ENCODE measurements at regions not wholly inside any gene's neighbourhood (a gene's known extent, or its start where the extent isn't known, plus 50 kb on each side); places are given as distances from the start of the nearest gene placed in this dataset.

GRCh38 chr3:30349507-30349906 lies 256.9 kb upstream of the TGFBR2 start:
- no peak overlapping the region for H3K4me3 ChIP-seq (ENCODE audit: low read depth, poor library complexity, severe bottlenecking)
- intact Hi-C loops (cut with DNase I; ENCODE audit: low total_unique reads) = no loop called here
- no peak for TF ChIP-seq POLR2A (IDR thresholded peaks at IDR 0.05)
- no peak for TF ChIP-seq CTCF (IDR thresholded peaks at IDR 0.05)
- no peak for DNase-seq (ENCODE audit: low spot score in 2 of 2)
- 69 to 77% methylated on average over 3 of the region's 3 CpGs for WGBS, 2 donors

- H3K4me3 ChIP-seq (ENCODE audit: low read depth, poor library complexity, severe bottlenecking) = no peak overlapping the region
- intact Hi-C loops (cut with DNase I; ENCODE audit: low total_unique reads) = no loop called here
- DNase-seq (ENCODE audit: low spot score in 2 of 2) = no peak
- 78% methylated on average over 4 of the region's 4 CpGs for WGBS, 2 donors
- no peak for TF ChIP-seq POLR2A (IDR thresholded peaks at IDR 0.05)
- no peak for TF ChIP-seq CTCF (IDR thresholded peaks at IDR 0.05)
Observed at GRCh38 chr3:30350011-30350410, 256.4 kb upstream of the TGFBR2 start.

GRCh38 chr3:30350901-30351300 lies 255.5 kb upstream of the TGFBR2 start:
- no peak for DNase-seq (ENCODE audit: low spot score in 2 of 2)
- WGBS, 2 donors = 91 to 94% methylated on average over 2 of the region's 2 CpGs
- no peak for TF ChIP-seq CTCF (IDR thresholded peaks at IDR 0.05)
- TF ChIP-seq POLR2A (IDR thresholded peaks at IDR 0.05) = no peak
- intact Hi-C loops (cut with DNase I; ENCODE audit: low total_unique reads) = no loop called here
- no peak overlapping the region for H3K4me3 ChIP-seq (ENCODE audit: low read depth, poor library complexity, severe bottlenecking)

- WGBS, 2 donors = 62 to 67% methylated on average over 1 of the region's 1 CpG
- TF ChIP-seq CTCF (IDR thresholded peaks at IDR 0.05) = no peak
- no peak for TF ChIP-seq POLR2A (IDR thresholded peaks at IDR 0.05)
- intact Hi-C loops (cut with DNase I; ENCODE audit: low total_unique reads) = no loop called here
- H3K4me3 ChIP-seq (ENCODE audit: low read depth, poor library complexity, severe bottlenecking) = no peak overlapping the region
- DNase-seq (ENCODE audit: low spot score in 2 of 2) = no peak
Observed at GRCh38 chr3:30352410-30353318, 253.7 kb upstream of the TGFBR2 start.

GRCh38 chr3:30353711-30354467 lies 252.5 kb upstream of the TGFBR2 start:
- no peak overlapping the region for H3K4me3 ChIP-seq (ENCODE audit: low read depth, poor library complexity, severe bottlenecking)
- intact Hi-C loops (cut with DNase I; ENCODE audit: low total_unique reads) = no loop called here
- 55 to 58% methylated on average over 1 of the region's 1 CpG for WGBS, 2 donors
- no peak for DNase-seq (ENCODE audit: low spot score in 2 of 2)
- no peak for TF ChIP-seq CTCF (IDR thresholded peaks at IDR 0.05)
- TF ChIP-seq POLR2A (IDR thresholded peaks at IDR 0.05) = no peak
